ENCODE measurements at regions not wholly inside any gene's neighbourhood (a gene's known extent, or its start where the extent isn't known, plus 50 kb on each side); places are given as distances from the start of the nearest gene placed in this dataset.

GRCh38 chr5:176747670-176748072 lies 62.7 kb upstream of the UNC5A start:
- TF ChIP-seq CTCF (IDR thresholded peaks at IDR 0.05) (no peak), POLR2A (IDR thresholded peaks at IDR 0.05) (no peak)
- H3K4me3 ChIP-seq (ENCODE audit: low read depth, poor library complexity, severe bottlenecking), result no peak overlapping the region
- peak in 1 of 2 donors; percentile 68 for DNase-seq (ENCODE audit: low spot score in 2 of 2)
- intact Hi-C loops (cut with DNase I; ENCODE audit: low total_unique reads), result no loop called here
- 83 to 97% methylated on average over 5 of the region's 5 CpGs for WGBS, 2 donors

GRCh38 chr5:176748073-176748966 lies 62.0 kb upstream of the UNC5A start:
- intact Hi-C loops (cut with DNase I; ENCODE audit: low total_unique reads), result no loop called here
- no peak overlapping the region for H3K4me3 ChIP-seq (ENCODE audit: low read depth, poor library complexity, severe bottlenecking)
- 63 to 74% methylated on average over 22 to 24 of the region's 24 CpGs for WGBS, 2 donors
- TF ChIP-seq CTCF (IDR thresholded peaks at IDR 0.05) (no peak), POLR2A (IDR thresholded peaks at IDR 0.05) (no peak)
- peak in 1 of 2 donors; percentile 59 for DNase-seq (ENCODE audit: low spot score in 2 of 2)

- peak in 1 of 2 donors; percentile 60 for DNase-seq (ENCODE audit: low spot score in 2 of 2)
These were observed 61.1 kb upstream of the UNC5A start for GRCh38 chr5:176748967-176749935.

GRCh38 chr5:176750144-176750543 lies 60.2 kb upstream of the UNC5A start:
- DNase-seq (ENCODE audit: low spot score in 2 of 2), result no peak
- 79 to 84% methylated on average over 10 of the region's 10 CpGs for WGBS, 2 donors

More at GRCh38 chr5:176748967-176749935, 61.1 kb upstream of the UNC5A start:
- intact Hi-C loops (cut with DNase I; ENCODE audit: low total_unique reads), result no loop called here
- TF ChIP-seq POLR2A (IDR thresholded peaks at IDR 0.05) (no peak), CTCF (IDR thresholded peaks at IDR 0.05) (no peak)
- WGBS, 2 donors, result 75 to 82% methylated on average over 18 to 21 of the region's 21 CpGs
- no peak overlapping the region for H3K4me3 ChIP-seq (ENCODE audit: low read depth, poor library complexity, severe bottlenecking)

More at GRCh38 chr5:176750144-176750543, 60.2 kb upstream of the UNC5A start:
- intact Hi-C loops (cut with DNase I; ENCODE audit: low total_unique reads), result no loop called here
- H3K4me3 ChIP-seq (ENCODE audit: low read depth, poor library complexity, severe bottlenecking), result no peak overlapping the region
- TF ChIP-seq CTCF (IDR thresholded peaks at IDR 0.05) (no peak), POLR2A (IDR thresholded peaks at IDR 0.05) (no peak)
